ENCODE measurements at regions not wholly inside any gene's neighbourhood (a gene's known extent, or its start where the extent isn't known, plus 50 kb on each side); places are given as distances from the start of the nearest gene placed in this dataset.

- no peak for DNase-seq (ENCODE audit: missing footprints)
- intact Hi-C loops (cut with DNase I): no loop called here
- no peak for ATAC-seq
Observed at GRCh38 chr1:8267307-8267706, 50.6 kb upstream of the SLC45A1 start.

DNA sequence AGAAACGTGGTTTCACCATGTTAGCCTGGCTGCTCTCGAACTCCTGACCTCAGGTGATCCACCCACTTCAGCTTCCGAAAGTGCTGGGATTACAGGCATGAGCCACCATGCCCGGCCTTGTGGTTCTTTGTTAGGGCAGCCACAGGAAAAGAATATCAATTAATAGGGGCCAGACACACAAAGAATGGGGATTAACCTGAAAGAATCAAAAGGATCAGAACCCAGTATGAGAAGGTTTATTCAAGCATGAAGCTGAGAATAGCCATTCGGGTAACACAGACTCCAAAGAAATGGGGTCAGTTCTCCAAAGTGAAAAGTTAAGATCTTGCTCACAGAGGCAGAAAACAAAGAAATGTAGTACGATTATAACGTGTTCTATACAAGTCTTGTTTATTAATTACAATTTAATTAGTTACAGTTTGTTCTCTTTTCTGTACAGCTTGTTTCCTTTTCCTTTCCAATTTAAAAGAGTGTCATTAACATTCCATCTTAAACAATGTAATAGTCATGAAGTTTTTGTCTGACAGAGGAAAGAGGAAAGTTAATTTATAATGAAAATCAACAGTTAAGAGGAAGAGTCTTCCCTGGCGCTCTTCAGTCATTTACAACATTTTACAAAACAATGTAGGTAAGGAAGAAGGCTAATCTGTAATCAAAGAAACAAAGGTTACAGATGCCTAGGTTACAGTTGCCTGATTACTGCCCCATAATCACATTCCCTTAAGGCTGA is 51.3 kb upstream of the SLC45A1 start:
- no peak for ATAC-seq
- intact Hi-C loops (cut with DNase I): no loop called here

GRCh38 chr1:8263791-8264190 is 54.1 kb upstream of the SLC45A1 start:
- intact Hi-C loops (cut with DNase I): no loop called here
- ATAC-seq (no peak), DNase-seq (ENCODE audit: missing footprints) (no peak)

More for the DNA sequence above, 51.3 kb upstream of the SLC45A1 start:
- DNase-seq (ENCODE audit: missing footprints): no peak

GRCh38 chr1:8261398-8261762 is 56.5 kb upstream of the SLC45A1 start:
- intact Hi-C loops (cut with DNase I): no loop called here
- ATAC-seq: no peak

DNA sequence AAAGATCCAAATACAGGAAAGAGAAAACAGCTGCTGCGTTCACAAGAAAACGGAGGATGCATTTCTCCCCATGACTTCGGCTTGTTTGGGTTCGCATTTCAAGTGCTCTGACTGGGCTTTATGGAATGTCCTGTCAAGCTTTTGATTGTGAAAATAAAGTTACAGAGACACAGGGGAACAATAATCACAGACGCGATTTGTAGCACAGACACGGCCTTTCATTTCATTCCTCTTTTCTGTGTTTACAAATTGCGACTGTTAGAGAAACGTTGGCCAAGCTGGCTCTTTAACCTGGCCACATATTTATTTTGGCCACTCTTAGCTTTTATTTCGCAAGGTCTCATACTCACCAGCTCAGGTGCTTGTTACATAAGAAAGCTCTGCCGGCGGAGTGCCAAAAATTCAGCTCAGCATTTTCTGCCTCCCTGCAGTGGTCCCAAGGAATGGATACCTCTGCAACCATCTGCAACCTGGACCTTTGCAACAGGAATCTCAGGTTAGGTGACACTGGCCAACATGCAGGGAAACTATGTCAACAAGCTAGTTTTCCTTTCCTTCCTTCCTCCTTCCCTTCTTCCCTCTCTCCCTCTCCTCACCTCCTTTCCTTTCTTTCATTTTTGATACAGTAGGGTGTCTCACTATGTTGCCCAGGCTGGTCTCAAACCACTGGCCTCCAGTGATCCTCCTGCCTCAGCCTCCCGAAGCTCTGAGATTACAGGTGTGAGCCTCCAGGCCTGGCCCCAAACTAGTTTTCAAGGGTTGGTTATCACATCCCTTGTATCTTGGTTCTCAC is 58.2 kb upstream of the SLC45A1 start:
- ATAC-seq (no peak), DNase-seq (ENCODE audit: missing footprints) (no peak)
- intact Hi-C loops (cut with DNase I): no loop called here

More at GRCh38 chr1:8261398-8261762, 56.5 kb upstream of the SLC45A1 start:
- DNase-seq (ENCODE audit: missing footprints): no peak

DNA sequence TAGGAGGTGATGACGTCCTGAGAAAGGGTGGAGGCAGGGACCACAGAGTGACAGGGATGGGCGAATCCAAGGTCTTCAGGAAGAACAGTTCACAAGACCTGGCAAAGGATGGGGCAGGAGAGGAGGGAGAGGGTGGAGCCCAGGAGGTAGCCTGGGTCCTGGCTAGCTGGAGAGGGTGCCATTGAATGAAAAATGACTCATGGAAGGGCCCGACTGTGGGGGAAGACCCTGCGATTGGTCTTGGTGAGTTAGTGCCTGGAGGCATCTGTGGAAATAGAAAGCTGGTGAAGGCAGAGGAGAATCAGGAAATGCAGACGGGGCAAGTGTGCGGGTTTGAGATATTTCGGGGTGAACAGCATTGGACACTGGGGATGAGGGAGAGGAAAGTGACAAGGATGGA is 60.3 kb upstream of the SLC45A1 start:
- intact Hi-C loops (cut with DNase I): no loop called here
- ATAC-seq: no peak

GRCh38 chr1:8256321-8256720 is 61.6 kb upstream of the SLC45A1 start:
- DNase-seq (ENCODE audit: missing footprints) (no peak), ATAC-seq (no peak)
- intact Hi-C loops (cut with DNase I): no loop called here

More for the DNA sequence above, 60.3 kb upstream of the SLC45A1 start:
- DNase-seq (ENCODE audit: missing footprints): no peak

GRCh38 chr1:8255712-8256111 is 62.2 kb upstream of the SLC45A1 start:
- intact Hi-C loops (cut with DNase I): no loop called here
- DNase-seq (ENCODE audit: missing footprints) (no peak), ATAC-seq (no peak)

GRCh38 chr1:8252266-8252951 is 65.5 kb upstream of the SLC45A1 start:
- intact Hi-C loops (cut with DNase I): no loop called here
- ATAC-seq (no peak), DNase-seq (ENCODE audit: missing footprints) (no peak)

DNA sequence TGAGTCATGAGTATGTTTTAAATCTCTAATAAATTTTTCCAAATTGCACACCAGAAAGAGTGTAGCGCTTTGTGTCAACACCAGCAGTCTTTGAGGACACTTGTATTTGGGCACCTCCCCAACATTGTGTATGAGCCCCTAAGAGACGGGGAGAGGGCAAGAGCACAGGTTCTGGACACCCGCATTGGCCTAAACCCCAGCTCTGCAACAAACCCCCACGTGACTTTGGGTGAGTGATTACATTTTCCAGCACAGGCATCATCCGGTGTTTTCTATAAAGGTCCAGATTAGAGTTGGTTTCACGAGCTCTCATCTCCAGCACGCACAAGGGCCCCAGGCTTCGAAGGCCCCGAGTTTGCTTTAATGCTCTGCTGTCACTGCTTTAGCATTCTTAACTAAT is 66.3 kb upstream of the SLC45A1 start:
- ATAC-seq (no peak), DNase-seq (ENCODE audit: missing footprints) (no peak)
- intact Hi-C loops (cut with DNase I): no loop called here

GRCh38 chr1:8249838-8250237 is 68.1 kb upstream of the SLC45A1 start:
- no peak for ATAC-seq
- intact Hi-C loops (cut with DNase I): loop anchor here (10.0 kb wide), 1 partner anchor 55 kb away; no protein-coding TSS in a partner anchor

DNA sequence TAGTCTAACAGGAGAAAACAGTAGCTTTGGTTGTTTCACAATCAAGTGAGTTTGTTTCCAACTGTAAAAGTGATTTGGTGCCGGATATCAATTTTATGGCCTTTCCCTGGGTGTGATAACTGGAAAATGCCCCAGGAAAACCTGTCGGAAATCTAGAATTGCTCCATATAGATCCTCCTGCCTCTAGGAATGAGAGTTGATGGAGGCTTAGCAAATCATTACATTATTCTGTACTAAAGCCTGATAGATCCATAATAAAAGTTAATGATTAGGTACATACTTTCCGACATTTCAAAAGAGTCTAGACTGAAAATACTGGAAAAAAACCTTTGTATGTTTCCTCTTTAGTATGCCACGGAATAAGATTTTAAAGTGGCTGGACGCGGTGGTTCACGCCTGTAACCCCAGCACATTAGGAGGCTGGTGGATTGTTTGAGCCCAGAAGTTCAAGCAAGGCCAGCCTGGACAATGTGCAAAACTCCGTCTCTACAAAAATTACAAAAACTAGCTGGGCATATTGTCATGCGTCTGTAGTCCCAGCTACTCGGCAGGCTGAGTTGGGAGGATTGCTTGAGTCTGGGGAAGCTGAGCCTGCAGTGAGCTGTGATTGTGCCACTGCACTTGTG is 70.0 kb upstream of the SLC45A1 start:
- ATAC-seq: no peak
- intact Hi-C loops (cut with DNase I): loop anchor here (10.0 kb wide), 1 partner anchor 57 kb away; no protein-coding TSS in a partner anchor

More at GRCh38 chr1:8249838-8250237, 68.1 kb upstream of the SLC45A1 start:
- DNase-seq (ENCODE audit: missing footprints): no peak

DNA sequence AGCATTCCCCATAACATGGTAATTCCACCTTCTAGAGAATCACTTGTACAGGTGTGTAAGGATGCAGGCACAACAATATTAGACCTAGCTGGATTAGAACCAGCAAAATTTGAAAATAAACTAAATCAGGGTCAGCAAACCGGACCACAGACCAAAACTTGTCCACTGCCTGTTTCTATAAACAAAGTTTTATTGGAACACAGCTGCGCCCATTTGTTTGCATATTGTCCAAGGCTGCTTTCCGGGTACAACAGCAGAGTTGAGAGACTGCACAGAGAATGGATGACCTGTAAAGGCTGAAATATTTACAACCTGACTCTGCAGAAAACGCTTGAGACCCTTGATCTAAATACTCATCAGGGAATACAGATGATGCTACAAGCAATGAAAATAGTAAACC is 73.6 kb upstream of the SLC45A1 start:
- intact Hi-C loops (cut with DNase I): loop anchor here (10.0 kb wide), 1 partner anchor 60 kb away; no protein-coding TSS in a partner anchor
- no peak for DNase-seq (ENCODE audit: missing footprints)
- no peak for ATAC-seq

More for the DNA sequence above, 70.0 kb upstream of the SLC45A1 start:
- DNase-seq (ENCODE audit: missing footprints): no peak

GRCh38 chr1:8242498-8242897 is 75.4 kb upstream of the SLC45A1 start:
- no peak for ATAC-seq
- intact Hi-C loops (cut with DNase I): loop anchor here (10.0 kb wide), 1 partner anchor 62 kb away; no protein-coding TSS in a partner anchor
- no peak for DNase-seq (ENCODE audit: missing footprints)

DNA sequence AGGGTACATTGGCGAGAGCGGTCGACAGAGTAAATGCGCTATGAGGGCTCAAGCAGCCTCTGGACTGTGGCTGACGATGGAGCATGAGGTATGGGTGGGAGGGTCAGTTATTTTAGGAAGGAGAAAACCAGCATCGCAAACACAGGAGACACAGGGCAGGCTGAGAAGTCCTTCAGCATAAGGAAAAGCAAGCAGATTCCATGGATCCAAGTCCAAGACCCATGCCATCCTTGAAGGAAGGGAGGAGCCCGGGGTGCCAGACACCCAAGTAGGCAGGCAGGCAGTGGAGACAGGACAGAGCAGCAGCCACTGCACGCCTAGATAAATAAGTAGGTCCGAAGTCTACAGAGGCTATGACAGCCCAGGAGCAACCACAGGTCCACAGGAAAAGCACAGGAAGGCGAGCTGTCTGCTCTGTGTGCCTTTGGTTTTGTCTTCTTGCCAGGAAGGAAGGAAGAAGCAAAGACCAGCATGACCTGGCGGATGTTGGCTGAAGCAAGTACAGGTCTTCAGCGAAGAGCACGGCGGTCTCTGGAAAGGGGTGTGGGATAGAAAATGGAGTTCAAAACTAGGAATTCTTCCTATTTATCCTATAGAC is 76.4 kb upstream of the SLC45A1 start:
- no peak for DNase-seq (ENCODE audit: missing footprints)
- ATAC-seq: no peak
- intact Hi-C loops (cut with DNase I): loop anchor here (10.0 kb wide), 1 partner anchor 63 kb away; no protein-coding TSS in a partner anchor

- intact Hi-C loops (cut with DNase I): loop anchor here (5.0 to 10.0 kb wide), 2 partner anchors 65 to 212 kb away; partner anchors contain the start of gene ERRFI1
- no peak for DNase-seq (ENCODE audit: missing footprints)
- ATAC-seq: no peak
Observed at GRCh38 chr1:8239306-8240023, 78.4 kb upstream of the SLC45A1 start.

DNA sequence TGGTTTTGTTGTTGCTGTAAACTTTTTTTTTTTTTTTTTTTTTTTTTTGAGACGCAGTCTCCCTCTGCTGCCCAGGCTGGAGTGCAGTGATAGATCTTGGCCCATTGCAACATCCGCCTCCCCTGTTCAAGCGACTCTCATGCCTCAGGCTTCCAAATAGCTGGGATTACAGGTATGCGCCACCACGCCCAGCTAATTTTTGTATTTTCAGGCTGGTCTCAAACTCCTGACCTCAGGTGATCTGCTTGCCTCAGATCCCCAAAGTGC is 78.9 kb upstream of the SLC45A1 start:
- intact Hi-C loops (cut with DNase I): loop anchor here (5.0 kb wide), 1 partner anchor 212 kb away; the partner anchor contains the start of gene ERRFI1
- DNase-seq (ENCODE audit: missing footprints): no peak
- ATAC-seq: peak; percentile 88
